Tibial nerve (tissue), 3 donors: ENCODE measurements at regions not wholly inside any gene's neighbourhood (a gene's known extent, or its start where the extent isn't known, plus 50 kb on each side); places are given as distances from the start of the nearest gene placed in this dataset.

Experiments
- CTCF ChIP-seq, 5 experiments: fragments of 200-600 bp in 3 of 5; fragments of 450-650 bp in 2 of 5; sonication (generic) in 3 of 5; IDR thresholded peaks; one replicate each; pipeline ENCODE4 v1.5.1; 2016 to 2019; ENCODE audit warnings: antibody characterized with exemption in 5 of 5, mild to moderate bottlenecking in 3 of 5, moderate library complexity in 2 of 5
- POLR2A ChIP-seq, 2 donors: fragments of 450-650 bp; IDR thresholded peaks; one replicate each; pipeline ENCODE4 v1.6.1; 2017; ENCODE audit warnings: antibody characterized with exemption in 2 of 2, mild to moderate bottlenecking in 2 of 2, moderate library complexity in 2 of 2

GRCh38 chr3:65126527-65127410 lies 439.0 kb upstream of the ADAMTS9 start:
- TF ChIP-seq CTCF (IDR thresholded peaks at IDR 0.05): no peak
- no peak for TF ChIP-seq POLR2A (IDR thresholded peaks at IDR 0.05)
